ENCODE measurements at regions not wholly inside any gene's neighbourhood (a gene's known extent, or its start where the extent isn't known, plus 50 kb on each side); places are given as distances from the start of the nearest gene placed in this dataset.

DNA sequence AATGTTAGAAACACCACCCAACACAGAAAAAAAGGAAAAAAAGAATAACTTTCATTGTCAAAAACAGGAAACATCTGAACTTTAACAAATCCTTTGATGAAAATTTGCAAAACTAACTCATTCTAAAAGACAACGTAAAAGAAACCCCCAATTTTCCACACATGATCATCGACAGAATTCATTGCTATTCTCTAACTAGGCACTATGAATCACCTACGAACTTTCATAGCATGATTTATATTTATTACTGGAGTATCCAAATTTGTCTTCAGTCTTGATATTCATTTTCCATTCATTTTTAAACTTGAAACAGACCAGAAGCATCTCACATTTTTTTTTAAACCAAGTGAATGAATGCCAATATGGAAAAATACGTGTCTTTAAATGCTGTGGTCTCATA lies 514.6 kb downstream of the TLE4 start:
- Histone ChIP-seq H3K27ac (no peak overlapping the region), H3K4me1 (no peaks in the 10 kb centered on the region), H3K36me3 (no peaks in the 10 kb centered on the region), H3K27me3 (no peaks in the 10 kb centered on the region), H3K9me3 (peaks cover 0 to 4% of the 10 kb centered on the region in 2 donors), H3K4me3 (no peak overlapping the region)
- DNase-seq: no peak
- TF ChIP-seq CTCF (IDR thresholded peaks at IDR 0.05): no peak
- intact Hi-C loops (cut with DNase I): no loop called here
- no peak for ATAC-seq

- no peak overlapping the region for H3K4me3 ChIP-seq
- no peak for ATAC-seq
- no peak overlapping the region for H3K27ac ChIP-seq
- no peaks in the 10 kb centered on the region for H3K27me3 ChIP-seq
- H3K4me1 ChIP-seq: no peaks in the 10 kb centered on the region
- no peaks in the 10 kb centered on the region for H3K36me3 ChIP-seq
- H3K9me3 ChIP-seq: peaks cover 0 to 10% of the 10 kb centered on the region in 2 donors
- intact Hi-C loops (cut with DNase I): no loop called here
- no peak for TF ChIP-seq CTCF (IDR thresholded peaks at IDR 0.05)
- no peak for DNase-seq
Measured at GRCh38 chr9:80085668-80086067, 513.9 kb downstream of the TLE4 start.

- no peak for TF ChIP-seq CTCF (IDR thresholded peaks at IDR 0.05)
- DNase-seq (no peak), ATAC-seq (no peak)
- Histone ChIP-seq H3K4me3 (no peak overlapping the region), H3K27ac (no peak overlapping the region), H3K27me3 (no peaks in the 10 kb centered on the region), H3K4me1 (no peaks in the 10 kb centered on the region), H3K9me3 (peaks cover 0 to 12% of the 10 kb centered on the region in 2 donors), H3K36me3 (no peaks in the 10 kb centered on the region)
- intact Hi-C loops (cut with DNase I): no loop called here
Measured at GRCh38 chr9:80082213-80082612, 510.4 kb downstream of the TLE4 start.

GRCh38 chr9:80078826-80079225 lies 507.1 kb downstream of the TLE4 start:
- intact Hi-C loops (cut with DNase I): no loop called here
- Histone ChIP-seq H3K9me3 (peaks cover 0 to 17% of the 10 kb centered on the region in 2 donors), H3K27me3 (no peaks in the 10 kb centered on the region), H3K4me3 (no peak overlapping the region), H3K36me3 (no peaks in the 10 kb centered on the region), H3K27ac (no peak overlapping the region), H3K4me1 (no peaks in the 10 kb centered on the region)
- ATAC-seq (no peak), DNase-seq (no peak)
- TF ChIP-seq CTCF (IDR thresholded peaks at IDR 0.05): no peak

- ATAC-seq (no peak), DNase-seq (no peak)
- Histone ChIP-seq H3K4me3 (no peak overlapping the region), H3K27ac (no peak overlapping the region), H3K4me1 (no peaks in the 10 kb centered on the region), H3K9me3 (peaks cover 0 to 17% of the 10 kb centered on the region in 2 donors), H3K36me3 (no peaks in the 10 kb centered on the region), H3K27me3 (no peaks in the 10 kb centered on the region)
- no peak for TF ChIP-seq CTCF (IDR thresholded peaks at IDR 0.05)
- intact Hi-C loops (cut with DNase I): no loop called here
Measured at GRCh38 chr9:80077059-80077458, 505.3 kb downstream of the TLE4 start.

All from left lung (tissue), 4 donors.